ENCODE measurements at regions not wholly inside any gene's neighbourhood (a gene's known extent, or its start where the extent isn't known, plus 50 kb on each side); places are given as distances from the start of the nearest gene placed in this dataset.

- H4K8ac ChIP-seq (ENCODE audit: low read depth in 2 of 2, low read length in 2 of 2): no peak overlapping the region
- H3K9ac ChIP-seq (ENCODE audit: low read depth, low read length): no peak overlapping the region
- TF ChIP-seq FOS (IDR thresholded peaks at IDR 0.05; ENCODE audit: low read depth, low read length): no peak
- no peak for TF ChIP-seq POLR2A (IDR thresholded peaks at IDR 0.05; ENCODE audit: low read depth, low read length)
- TF ChIP-seq CEBPB (IDR thresholded peaks at IDR 0.05; ENCODE audit: low read depth, low read length): no peak
- no peak for TF ChIP-seq MAZ (IDR thresholded peaks at IDR 0.05; ENCODE audit: borderline replicate concordance, low read depth, low read length)
- TF ChIP-seq RFX5 (IDR thresholded peaks at IDR 0.05; ENCODE audit: low read depth, low read length): no peak
- no peak for TF ChIP-seq BHLHE40 (IDR thresholded peaks at IDR 0.05; ENCODE audit: low read depth, low read length)
- no peak for TF ChIP-seq USF2 (IDR thresholded peaks at IDR 0.05; ENCODE audit: low read depth, low read length)
- TF ChIP-seq RAD21 (IDR thresholded peaks at IDR 0.05; ENCODE audit: low read length): no peak
- TF ChIP-seq CTCF (conservative IDR thresholded peaks at IDR 0.05; ENCODE audit: low read depth, low read length): no peak
- no peak for TF ChIP-seq MAFK (IDR thresholded peaks at IDR 0.05; ENCODE audit: low read depth, low read length)
- no peak for TF ChIP-seq ELK1 (IDR thresholded peaks at IDR 0.05; ENCODE audit: borderline replicate concordance, low read depth, low read length)
- no peak for TF ChIP-seq RCOR1 (IDR thresholded peaks at IDR 0.05; ENCODE audit: insufficient replicate concordance, low read length)
- TF ChIP-seq MXI1 (IDR thresholded peaks at IDR 0.05; ENCODE audit: borderline replicate concordance, low read depth, low read length): no peak
- TF ChIP-seq NFE2L2 (IDR thresholded peaks at IDR 0.05; ENCODE audit: low read depth, low read length): no peak
- no peak for TF ChIP-seq SMC3 (IDR thresholded peaks at IDR 0.05; ENCODE audit: low read depth, low read length)
- TF ChIP-seq CHD1 (IDR thresholded peaks at IDR 0.05; ENCODE audit: low read depth, low read length): no peak
- H2BK20ac ChIP-seq (ENCODE audit: low read depth, low read length): no peak overlapping the region
- H4K91ac ChIP-seq (ENCODE audit: insufficient read depth, low read depth, low read length): no peak overlapping the region
- no peak overlapping the region for H2BK15ac ChIP-seq (ENCODE audit: low read depth, low read length)
- in situ Hi-C loops (cut with MboI; ENCODE audit: low sequenced_read_pairs): no loop called here
- ChIA-PET CTCF (no interaction called here), POLR2A (ENCODE audit: unreplicated experiment) (no interaction called here)
- no peaks in the 10 kb centered on the region for H3K9me3 ChIP-seq (ENCODE audit: control insufficient read depth, insufficient read depth, low read length)
- no peak overlapping the region for H2AK5ac ChIP-seq (ENCODE audit: low read depth, low read length)
- H3K9me1 ChIP-seq (ENCODE audit: insufficient read depth, low read length): no peaks in the 10 kb centered on the region
- H3K4me1 ChIP-seq (ENCODE audit: control insufficient read depth, insufficient read depth, low read length): no peaks in the 10 kb centered on the region
- DNase-seq (no peak), ATAC-seq (ENCODE audit: low read depth) (no peak)
- H3K27ac ChIP-seq (ENCODE audit: insufficient read depth, low read length): no peak overlapping the region
- H2AK9ac ChIP-seq (replicated peaks; ENCODE audit: low read depth, low read length, poor library complexity): no peak overlapping the region
- H3K56ac ChIP-seq (ENCODE audit: extremely low read depth, insufficient read depth, low read length): no peak overlapping the region
- intact Hi-C loops (cut with micrococcal nuclease): no loop called here
- H3K4ac ChIP-seq (ENCODE audit: low read depth, low read length): no peak overlapping the region
- H4K20me1 ChIP-seq (ENCODE audit: insufficient read depth, low read length): no peaks in the 10 kb centered on the region
- no peak overlapping the region for H2BK5ac ChIP-seq (ENCODE audit: low read depth, low read length, poor library complexity, severe bottlenecking)
- no peaks in the 10 kb centered on the region for H3K36me3 ChIP-seq (ENCODE audit: control insufficient read depth, insufficient read depth, low read length)
- WGBS, 2 experiments (ENCODE audit: extremely low coverage in 2 of 2, insufficient read length in 1 of 2): no CpG with 5 or more reads among the region's 2 CpGs
- H4K5ac ChIP-seq (ENCODE audit: low read depth, low read length): no peak overlapping the region
- BruUV-seq (replicated peaks): no TSS peak
- no peak overlapping the region for H3K4me3 ChIP-seq (ENCODE audit: insufficient read depth, low read depth, low read length)
- no peak overlapping the region for H3K23ac ChIP-seq (ENCODE audit: low read depth, low read length)
- no peaks in the 10 kb centered on the region for H3K27me3 ChIP-seq (ENCODE audit: control insufficient read depth, insufficient read depth, low read length)
- H3K79me1 ChIP-seq (ENCODE audit: low read depth in 1 of 2, low read length in 2 of 2): no peaks in the 10 kb centered on the region
- H2AFZ ChIP-seq (replicated peaks; ENCODE audit: low read length, poor library complexity): no peak overlapping the region
- no peak overlapping the region for H3K14ac ChIP-seq (replicated peaks; ENCODE audit: low read depth, low read length)
- dilution Hi-C loops (cut with HindIII; ENCODE audit: low sequenced_read_pairs, unreplicated experiment): no loop called here
- no peak overlapping the region for H3K18ac ChIP-seq (ENCODE audit: low read depth, low read length)
- no peak overlapping the region for H2BK120ac ChIP-seq (ENCODE audit: low read depth, low read length)
- H3K4me2 ChIP-seq (ENCODE audit: low read depth, low read length): no peak overlapping the region
Observed at GRCh38 chr7:108659867-108660266, 90.2 kb downstream of the DNAJB9 start.
